ENCODE measurements at regions not wholly inside any gene's neighbourhood (a gene's known extent, or its start where the extent isn't known, plus 50 kb on each side); places are given as distances from the start of the nearest gene placed in this dataset.
"Not testable (repeated sequence)": the region's sequence is repeated elsewhere in the genome, so short reads cannot be mapped to it uniquely, and the experiment has no call there.

GRCh38 chr6:134806180-134806798, 143.6 kb downstream of the ALDH8A1 start:
- no peak overlapping the region for H3K4me3 ChIP-seq (ENCODE audit: low read depth, low read length)
- H3K27me3 ChIP-seq (ENCODE audit: insufficient read depth, low read depth, severe bottlenecking), result no peaks in the 10 kb centered on the region
- TF ChIP-seq CTCF (IDR thresholded peaks at IDR 0.05; ENCODE audit: low read depth, low read length), result no peak
- no peak for DNase-seq
- H3K9me3 ChIP-seq (ENCODE audit: severe bottlenecking), result no peaks in the 10 kb centered on the region
- H3K27ac ChIP-seq, result no peak overlapping the region
- no peaks in the 10 kb centered on the region for H3K36me3 ChIP-seq

GRCh38 chr6:134805168-134805567, 144.7 kb downstream of the ALDH8A1 start:
- H3K9me3 ChIP-seq (ENCODE audit: severe bottlenecking), result no peaks in the 10 kb centered on the region
- no peak for DNase-seq
- no peak overlapping the region for H3K27ac ChIP-seq
- TF ChIP-seq CTCF (IDR thresholded peaks at IDR 0.05; ENCODE audit: low read depth, low read length), result no peak
- H3K4me3 ChIP-seq (ENCODE audit: low read depth, low read length), result no peak overlapping the region
- H3K27me3 ChIP-seq (ENCODE audit: insufficient read depth, low read depth, severe bottlenecking), result no peaks in the 10 kb centered on the region
- H3K36me3 ChIP-seq, result no peaks in the 10 kb centered on the region

GRCh38 chr6:134804311-134804710, 145.6 kb downstream of the ALDH8A1 start:
- not testable (repeated sequence) for H3K36me3 ChIP-seq; H3K27ac ChIP-seq; DNase-seq; H3K9me3 ChIP-seq (ENCODE audit: severe bottlenecking); H3K4me3 ChIP-seq (ENCODE audit: low read depth, low read length); H3K27me3 ChIP-seq (ENCODE audit: insufficient read depth, low read depth, severe bottlenecking)

GRCh38 chr6:134802426-134803058, 147.4 kb downstream of the ALDH8A1 start:
- DNase-seq, result no peak
- Histone ChIP-seq H3K27ac (no peak overlapping the region), H3K36me3 (no peaks in the 10 kb centered on the region), H3K27me3 (ENCODE audit: insufficient read depth, low read depth, severe bottlenecking) (no peaks in the 10 kb centered on the region), H3K4me3 (ENCODE audit: low read depth, low read length) (no peak overlapping the region), H3K9me3 (ENCODE audit: severe bottlenecking) (no peaks in the 10 kb centered on the region)
- no peak for TF ChIP-seq CTCF (IDR thresholded peaks at IDR 0.05; ENCODE audit: low read depth, low read length)

GRCh38 chr6:134797400-134798113, 152.3 kb downstream of the ALDH8A1 start:
- Histone ChIP-seq H3K27me3 (ENCODE audit: insufficient read depth, low read depth, severe bottlenecking) (no peaks in the 10 kb centered on the region), H3K4me3 (ENCODE audit: low read depth, low read length) (no peak overlapping the region), H3K36me3 (no peaks in the 10 kb centered on the region), H3K9me3 (ENCODE audit: severe bottlenecking) (no peaks in the 10 kb centered on the region), H3K27ac (no peak overlapping the region)
- no peak for TF ChIP-seq CTCF (IDR thresholded peaks at IDR 0.05; ENCODE audit: low read depth, low read length)
- DNase-seq, result peak; percentile 13

- no peak for TF ChIP-seq CTCF (IDR thresholded peaks at IDR 0.05; ENCODE audit: low read depth, low read length)
- Histone ChIP-seq H3K27me3 (ENCODE audit: insufficient read depth, low read depth, severe bottlenecking) (no peaks in the 10 kb centered on the region), H3K27ac (no peak overlapping the region), H3K9me3 (ENCODE audit: severe bottlenecking) (peaks cover 10% of the 10 kb centered on the region), H3K4me3 (ENCODE audit: low read depth, low read length) (no peak overlapping the region), H3K36me3 (no peaks in the 10 kb centered on the region)
- DNase-seq, result no peak
Observed at GRCh38 chr6:134795691-134796090, 154.2 kb downstream of the ALDH8A1 start.

Measured in WERI-Rb-1 (cell line).